HCT116 (cell line): ENCODE measurements at regions not wholly inside any gene's neighbourhood (a gene's known extent, or its start where the extent isn't known, plus 50 kb on each side); places are given as distances from the start of the nearest gene placed in this dataset.
"Not testable (repeated sequence)": the region's sequence is repeated elsewhere in the genome, so short reads cannot be mapped to it uniquely, and the experiment has no call there.

ENCODE experiments used
- ATAC-seq: fragments of 200-7000 bp; cut with Tn5 transposase; 2 replicates; pipeline ENCODE4 v1.9.1; 2020; ENCODE audit warnings: mild to moderate bottlenecking, moderate library complexity
- BruUV-seq: library from RNA; stranded (reverse); fragments of 400-500 nt; replicated peaks from 2 replicates; lab custom pipeline; 2021; lab: Mats Ljungman, UMichigan
- CTCF ChIA-PET: fragments of 300-600 bp; sonication (Branson Sonifier 250); formaldehyde crosslinking; loops from one replicate; lab custom pipeline; 2021; ENCODE audit warnings: antibody characterized with exemption; lab: Charles Lee
- POLR2A ChIA-PET: fragments of 300-600, 350-600 bp; sonication (Branson Sonifier 250); formaldehyde crosslinking; loops from one replicate; lab custom pipeline; 2021; ENCODE audit warnings: antibody characterized with exemption; lab: Charles Lee
- RAD21 ChIA-PET, 2 experiments: fragments of 300-600 bp; sonication (Branson Sonifier 250); formaldehyde crosslinking; loops; one replicate each; lab custom pipeline; 2023; ENCODE audit warnings: low total read pairs in 2 of 2; ENCODE audit not compliant: uncharacterized antibody in 2 of 2, unreplicated experiment in 2 of 2, low non-redundant PET in 1 of 2; lab: Charles Lee
- DNase-seq: peaks from one replicate; pipeline ENCODE4 v3.0.0-alpha.2; 2010; ENCODE audit warnings: low read depth, low spot score
- H2AFZ ChIP-seq: fragments of 200-600 bp; shearing (Covaris generic), sonication (generic); 2 replicates; pipeline ENCODE4 v1.6.1; 2017; ENCODE audit warnings: low read depth, mixed run types, mixed read lengths, antibody characterized with exemption, low read length; ENCODE audit not compliant: poor library complexity, severe bottlenecking
- H3K27ac ChIP-seq: 2 replicates; pipeline ENCODE4 v1.5.1; 2012; ENCODE audit warnings: low read depth, low read length
- H3K27me3 ChIP-seq: fragments of 200-600 bp; sonication (generic); 2 replicates; pipeline ENCODE4 v1.6.1; 2016; ENCODE audit warnings: mixed run types, low read length, mixed read lengths; ENCODE audit not compliant: insufficient read depth
- H3K36me3 ChIP-seq, 2 experiments: fragments of 200-500 bp in 1 of 2; fragments of 200-600 bp in 1 of 2; sonication (Bioruptor generic) in 1 of 2; sonication (generic) in 1 of 2; 2 replicates each; pipeline versions ENCODE4 v1.5.1 to v1.6.1; 2014 to 2016; ENCODE audit warnings: low read length in 2 of 2, inconsistent platforms in 1 of 2, mixed read lengths in 1 of 2, mixed run types in 1 of 2; ENCODE audit not compliant: insufficient read depth in 2 of 2, control insufficient read depth in 1 of 2
- H3K4me1 ChIP-seq, 2 experiments: fragments of 200-600 bp in 1 of 2; sonication (generic) in 1 of 2; 2 replicates each; pipeline versions ENCODE4 v1.5.1 to v1.6.1; 2012 to 2017; ENCODE audit warnings: low read length in 2 of 2, inconsistent platforms in 1 of 2, mild to moderate bottlenecking in 1 of 2, mixed read lengths in 1 of 2, mixed run types in 1 of 2, moderate library complexity in 1 of 2; ENCODE audit not compliant: insufficient read depth in 2 of 2, control insufficient read depth in 1 of 2
- H3K4me2 ChIP-seq: fragments of 200-600 bp; sonication (generic); 2 replicates; pipeline ENCODE4 v1.6.1; 2017; ENCODE audit warnings: mixed run types, low read length, mixed read lengths
- H3K4me3 ChIP-seq, 2 experiments: fragments of 200-600 bp in 1 of 2; sonication (generic) in 1 of 2; replicated peaks in 1 of 2; 2 replicates each; pipeline ENCODE4 v1.5.1; 2011 to 2016; ENCODE audit warnings: low read length in 2 of 2, control low read depth in 1 of 2, low read depth in 1 of 2, mild to moderate bottlenecking in 1 of 2, mixed read lengths in 1 of 2, mixed run types in 1 of 2
- H3K79me2 ChIP-seq: fragments of 200-600 bp; sonication (generic); 2 replicates; pipeline ENCODE4 v1.6.1; 2017; ENCODE audit warnings: mild to moderate bottlenecking, mixed run types, low read length, moderate library complexity, mixed read lengths; ENCODE audit not compliant: insufficient read depth
- H3K9ac ChIP-seq: fragments of 200-600 bp; sonication (generic); 2 replicates; pipeline ENCODE4 v1.6.1; 2016; ENCODE audit warnings: low read length, mixed read lengths
- H3K9me2 ChIP-seq: fragments of 200-600 bp; sonication (generic), shearing (Covaris generic); 2 replicates; pipeline ENCODE4 v1.6.1; 2017; ENCODE audit warnings: mixed run types, mild to moderate bottlenecking, moderate library complexity; ENCODE audit not compliant: insufficient read depth
- H3K9me3 ChIP-seq, 2 experiments: fragments of 200-500 bp in 1 of 2; fragments of 200-600 bp in 1 of 2; sonication (Bioruptor generic) in 1 of 2; sonication (generic) in 1 of 2; 2 replicates each; pipeline ENCODE4 v1.6.1; 2014 to 2017; ENCODE audit warnings: low read length in 2 of 2, mixed read lengths in 2 of 2, inconsistent platforms in 1 of 2, low read depth in 1 of 2, mild to moderate bottlenecking in 1 of 2, mixed run types in 1 of 2, moderate library complexity in 1 of 2; ENCODE audit not compliant: control insufficient read depth in 1 of 2, insufficient read depth in 1 of 2
- H4K20me1 ChIP-seq: fragments of 200-600 bp; sonication (generic), shearing (Covaris generic); 2 replicates; pipeline ENCODE4 v1.6.1; 2017; ENCODE audit warnings: mixed run types, mild to moderate bottlenecking, moderate library complexity; ENCODE audit not compliant: insufficient read depth
- CBX3 ChIP-seq: IDR thresholded peaks from 2 replicates; pipeline ENCODE4 v1.6.1; 2012; ENCODE audit warnings: low read depth
- CEBPB ChIP-seq: IDR thresholded peaks from 2 replicates; pipeline ENCODE4 v1.6.1; 2012; ENCODE audit warnings: low read depth
- EGR1 ChIP-seq: IDR thresholded peaks from 2 replicates; pipeline ENCODE4 v1.6.1; 2012; ENCODE audit warnings: low read depth
- EZH2 ChIP-seq: fragments of 200-600 bp; sonication (generic); IDR thresholded peaks from 2 replicates; pipeline ENCODE4 v1.6.1; 2017; ENCODE audit warnings: antibody characterized with exemption, mixed run types
- FOSL1 ChIP-seq: IDR thresholded peaks from 2 replicates; pipeline ENCODE4 v1.6.1; 2012; ENCODE audit warnings: low read depth
- JUND ChIP-seq: IDR thresholded peaks from 2 replicates; pipeline ENCODE4 v1.6.1; 2012
- SIN3A ChIP-seq: IDR thresholded peaks from 2 replicates; pipeline ENCODE4 v1.6.1; 2012; ENCODE audit warnings: low read depth
- SP1 ChIP-seq: IDR thresholded peaks from 2 replicates; pipeline ENCODE4 v1.6.1; 2012; ENCODE audit warnings: low read depth
- intact Hi-C: fragments of 100-400 bp; cut with micrococcal nuclease; formaldehyde crosslinking; loops from 2 replicates; pipeline ENCODE4 v1.10.0; 2022
- TF ChIP-seq, protein P1 (sequence below): IDR thresholded peaks from 2 replicates; pipeline ENCODE4 v1.6.1; 2012

DNA sequence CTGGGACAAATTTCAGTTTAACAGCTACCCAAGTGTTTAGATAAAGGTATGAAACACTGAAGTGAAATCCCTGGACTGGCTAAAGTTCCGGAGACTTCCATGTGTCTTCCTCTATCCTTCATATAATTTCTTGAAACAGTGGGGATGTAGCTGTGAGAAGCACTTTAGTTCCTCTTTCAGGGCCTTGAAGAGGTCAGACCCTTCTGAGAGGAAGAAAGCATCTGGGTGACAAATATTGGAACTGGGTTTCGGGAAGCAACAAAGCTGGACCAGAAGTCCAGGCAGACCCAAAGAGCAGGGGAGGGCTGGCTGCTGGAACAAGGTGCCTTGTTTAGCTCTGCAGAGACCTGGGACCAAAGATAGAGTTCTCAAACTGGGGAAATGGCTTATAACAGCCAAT is 75.4 kb upstream of the ZFAND5 start:
- Histone ChIP-seq H3K9me3 (no peaks in the 10 kb centered on the region), H4K20me1 (no peaks in the 10 kb centered on the region), H3K4me2 (no peak overlapping the region), H3K27ac (no peak overlapping the region), H3K27me3 (no peaks in the 10 kb centered on the region), H3K9ac (no peak overlapping the region), H3K4me1 (peaks cover 19 to 34% of the 10 kb centered on the region in 2 experiments), H3K36me3 (no peaks in the 10 kb centered on the region), H3K9me2 (no peaks in the 10 kb centered on the region), H3K4me3 (no peak overlapping the region), H3K79me2 (no peaks in the 10 kb centered on the region), H2AFZ (no peak overlapping the region)
- ChIA-PET RAD21 (no interaction called here), POLR2A (interaction anchor here (2.4 kb wide), 1 partner anchor 75 kb away, joined by 9 read pairs; the partner anchor contains the start of gene ZFAND5), CTCF (no interaction called here)
- DNase-seq (no peak), ATAC-seq (no peak)
- TF ChIP-seq EZH2 (no peak), CBX3 (no peak)
- no TSS peak for BruUV-seq
- intact Hi-C loops: loop anchor here (5.0 kb wide), 2 partner anchors 37 to 148 kb away; no protein-coding TSS in a partner anchor

DNA sequence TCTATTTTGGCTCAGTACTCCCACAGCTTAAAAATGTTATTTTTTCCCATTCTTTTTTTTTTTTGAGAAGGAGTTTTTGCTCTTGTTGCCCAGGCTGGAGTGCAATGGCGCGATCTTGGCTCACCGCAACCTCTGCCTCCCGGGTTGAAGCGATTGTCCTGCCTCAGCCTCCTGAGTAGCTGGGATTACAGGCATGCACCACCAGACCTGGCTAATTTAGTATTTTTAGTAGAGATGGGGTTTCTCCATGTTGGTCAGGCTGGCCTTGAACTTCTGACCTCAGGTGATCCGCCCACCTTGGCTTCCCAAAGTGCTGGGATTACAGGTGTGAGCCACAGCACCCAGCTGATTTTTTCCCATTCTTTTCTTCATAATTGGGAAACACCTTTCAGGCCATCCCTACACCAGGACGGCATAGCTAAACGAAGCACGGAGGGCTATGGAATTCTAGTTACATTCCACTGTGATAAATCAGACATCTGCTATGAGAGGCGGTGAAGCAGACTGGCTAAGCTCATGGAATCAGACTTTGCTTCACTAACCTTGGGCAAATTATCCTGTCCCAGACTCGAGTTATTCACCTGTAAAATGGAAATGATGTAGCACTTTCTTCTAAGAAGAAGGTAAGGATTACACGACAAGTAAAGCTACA is 68.7 kb upstream of the ZFAND5 start:
- ChIA-PET CTCF (interaction anchor here (1.2 kb wide), 1 partner anchor 10 kb away, joined by 4 read pairs; no protein-coding TSS in a partner anchor), POLR2A (interaction anchor here (1.6 to 1.7 kb wide), 2 partner anchors 10 to 69 kb away, joined by 7 to 8 read pairs; partner anchors contain the start of gene ZFAND5), RAD21 (interaction anchor here in 1 of 2 experiments (0.7 kb wide), 1 partner anchor 10 kb away, joined by 3 read pairs; no protein-coding TSS in a partner anchor)
- H3K79me2 ChIP-seq, intact Hi-C loops, H3K9me3 ChIP-seq, H3K27me3 ChIP-seq, H4K20me1 ChIP-seq, BruUV-seq, H3K9me2 ChIP-seq, H3K27ac ChIP-seq, H3K36me3 ChIP-seq: not testable (repeated sequence)
- Histone ChIP-seq H3K4me2 (peak overlapping the region; percentile 61), H3K4me3 (peak overlapping the region in 1 of 2 experiments; percentile 14; a peak in 1 of 4 replicates), H3K9ac (peak overlapping the region; percentile 2; the same call in 1 of the 2 replicates), H3K4me1 (peaks cover 10 to 19% of the 10 kb centered on the region in 2 experiments; a peak in 3 of 4 replicates), H2AFZ (peak overlapping the region; percentile 99)
- TF ChIP-seq EGR1: peak; percentile 61
- TF ChIP-seq, protein P1, sequence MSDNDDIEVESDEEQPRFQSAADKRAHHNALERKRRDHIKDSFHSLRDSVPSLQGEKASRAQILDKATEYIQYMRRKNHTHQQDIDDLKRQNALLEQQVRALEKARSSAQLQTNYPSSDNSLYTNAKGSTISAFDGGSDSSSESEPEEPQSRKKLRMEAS: 0 out of 2 replicates have a peak, but pooled peaks have one; percentile 23
- TF ChIP-seq CEBPB: 0 out of 2 replicates have a peak, but pooled peaks have one; percentile 34
- 0 out of 2 replicates have a peak, but pooled peaks have one; percentile 26 for TF ChIP-seq SIN3A
- TF ChIP-seq FOSL1: peak; percentile 34; the same call in 1 of the 2 replicates
- peak; percentile 54; the same call in 1 of the 2 replicates for TF ChIP-seq CBX3
- peak; percentile 44; the same call in 1 of the 2 replicates for TF ChIP-seq JUND
- peak; percentile 36; the same call in 1 of the 2 replicates for TF ChIP-seq SP1
- DNase-seq: peak; percentile 21
- ATAC-seq: peak; percentile 97
